NK-92 (cell line): ENCODE measurements at regions not wholly inside any gene's neighbourhood (a gene's known extent, or its start where the extent isn't known, plus 50 kb on each side); places are given as distances from the start of the nearest gene placed in this dataset.

ENCODE experiments used
- DNase-seq: peaks from one replicate; lab custom pipeline; 2025; ENCODE audit not compliant: unreplicated experiment; lab: John Stamatoyannopoulos, UW

- DNase-seq = no peak
Measured at GRCh38 chr14:98120831-98121464, 1151.0 kb downstream of the BCL11B start.

DNA sequence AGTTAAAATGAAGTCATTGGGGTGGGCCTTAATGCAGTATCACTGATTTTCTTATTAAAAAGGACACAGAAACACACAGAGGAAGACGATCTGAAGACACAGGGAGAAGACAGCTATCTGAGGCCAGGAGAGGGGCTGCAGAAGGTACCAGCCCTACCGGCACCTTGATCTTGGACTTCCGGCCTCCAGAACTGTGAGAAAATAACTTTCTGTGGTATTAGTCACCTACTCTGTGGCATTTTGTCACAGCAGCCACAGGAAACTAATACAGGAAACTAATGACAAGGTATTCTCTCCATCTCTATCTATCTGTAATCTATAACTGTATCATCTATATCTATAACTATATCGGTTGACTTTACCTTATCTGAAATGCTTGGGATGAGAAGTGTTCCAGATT is 1149.5 kb downstream of the BCL11B start:
- DNase-seq = no peak

GRCh38 chr14:98130691-98131090 is 1141.3 kb downstream of the BCL11B start:
- no peak for DNase-seq

GRCh38 chr14:98131406-98131805 is 1140.6 kb downstream of the BCL11B start:
- DNase-seq = no peak

- no peak for DNase-seq
Measured at GRCh38 chr14:98133806-98134205, 1138.2 kb downstream of the BCL11B start.

- DNase-seq = no peak
Measured at GRCh38 chr14:98136012-98136789, 1135.8 kb downstream of the BCL11B start.

DNA sequence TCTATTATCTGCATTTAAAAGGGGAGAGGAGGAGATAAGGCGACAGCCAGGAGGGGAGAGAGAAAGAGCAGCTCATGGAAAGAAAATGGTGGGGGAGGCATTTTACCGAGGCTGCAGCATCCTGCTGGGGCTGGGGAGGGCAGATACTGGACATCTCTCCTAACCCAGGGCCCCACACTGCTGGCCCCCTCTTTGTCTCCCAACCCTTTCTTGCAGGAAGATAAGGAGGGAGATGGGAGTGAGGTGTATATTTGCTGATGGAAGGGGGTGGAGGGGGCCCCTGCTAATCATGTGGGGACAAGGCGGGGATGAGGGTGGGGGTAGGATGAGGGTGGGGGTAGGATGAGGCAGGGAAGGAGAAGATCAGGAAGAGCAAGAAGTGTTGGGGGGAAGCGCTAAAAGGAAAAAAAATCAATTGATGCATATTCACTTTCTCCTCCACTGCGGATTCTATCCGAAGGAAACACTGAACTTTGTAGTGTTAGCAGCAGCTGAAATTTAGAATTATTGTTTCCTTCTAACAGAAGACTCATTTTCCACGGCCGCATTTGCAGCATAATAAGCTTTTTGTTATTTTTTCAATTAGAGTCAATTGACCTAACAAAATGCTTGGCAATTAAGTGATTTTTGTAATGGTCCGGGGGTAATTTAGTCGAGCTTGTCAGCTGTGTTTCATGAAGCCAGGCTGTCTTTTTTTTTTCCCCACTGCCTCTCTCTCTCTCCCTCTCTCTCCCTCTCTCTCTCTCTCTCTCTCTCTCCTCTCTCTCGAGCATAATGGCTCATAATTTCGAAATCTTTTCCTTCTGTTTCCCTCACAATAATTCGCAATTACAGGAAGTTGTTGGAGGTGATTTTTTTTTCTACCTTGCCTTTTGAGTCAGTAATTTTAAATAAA is 1134.6 kb downstream of the BCL11B start:
- no peak for DNase-seq

GRCh38 chr14:98138666-98139065 is 1133.3 kb downstream of the BCL11B start:
- DNase-seq = no peak

- no peak for DNase-seq
Measured at GRCh38 chr14:98140862-98141530, 1131.0 kb downstream of the BCL11B start.

- no peak for DNase-seq
Measured at GRCh38 chr14:98143566-98143965, 1128.4 kb downstream of the BCL11B start.

DNA sequence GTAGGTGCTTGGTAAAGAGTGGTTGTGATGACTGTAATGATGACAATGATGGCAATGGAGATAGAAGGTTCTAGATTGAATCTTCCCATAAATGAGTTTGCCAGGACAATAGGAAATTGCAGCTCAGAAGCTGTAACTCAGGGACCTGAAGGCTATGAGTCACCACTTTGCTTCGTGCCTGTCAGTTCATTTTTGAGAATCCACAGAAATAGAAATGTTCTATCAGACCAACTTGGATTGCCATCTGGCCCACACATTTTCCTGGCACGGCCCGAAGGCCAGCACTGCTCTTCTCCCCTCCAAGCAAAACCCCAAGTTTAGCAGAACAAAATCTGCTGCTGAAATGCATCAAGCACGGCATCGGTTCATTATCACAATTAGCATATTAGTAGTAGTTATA is 1127.0 kb downstream of the BCL11B start:
- DNase-seq = no peak

GRCh38 chr14:98146416-98146815 is 1125.6 kb downstream of the BCL11B start:
- no peak for DNase-seq

- DNase-seq = no peak
Measured at GRCh38 chr14:98154254-98154653, 1117.7 kb downstream of the BCL11B start.

- DNase-seq = no peak
Measured at GRCh38 chr14:98156411-98156810, 1115.6 kb downstream of the BCL11B start.

- DNase-seq = no peak
Measured at GRCh38 chr14:98160901-98161300, 1111.1 kb downstream of the BCL11B start.

GRCh38 chr14:98161356-98161755 is 1110.6 kb downstream of the BCL11B start:
- DNase-seq = no peak

GRCh38 chr14:98162856-98163805 is 1108.9 kb downstream of the BCL11B start:
- DNase-seq = no peak

GRCh38 chr14:98163873-98164272 is 1108.1 kb downstream of the BCL11B start:
- DNase-seq = no peak

DNA sequence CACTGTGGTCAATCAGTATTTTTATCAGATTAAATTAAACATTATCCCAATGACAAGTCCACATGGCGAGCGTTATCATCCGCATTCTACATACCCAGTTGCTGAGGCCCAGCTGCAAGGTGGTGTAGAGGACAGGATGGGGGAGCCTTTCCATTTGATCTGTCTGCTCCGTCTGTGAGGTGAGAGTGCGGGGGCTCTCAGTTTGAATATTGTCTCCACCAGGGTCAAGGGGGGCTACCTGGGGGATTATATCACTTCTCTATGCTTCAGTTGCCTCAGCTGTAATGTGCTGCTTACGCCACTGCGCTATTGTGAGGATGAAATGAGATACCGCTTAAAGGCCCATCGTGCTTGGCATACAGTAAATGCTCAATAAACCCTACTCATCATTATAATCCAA is 1106.0 kb downstream of the BCL11B start:
- DNase-seq = no peak

DNA sequence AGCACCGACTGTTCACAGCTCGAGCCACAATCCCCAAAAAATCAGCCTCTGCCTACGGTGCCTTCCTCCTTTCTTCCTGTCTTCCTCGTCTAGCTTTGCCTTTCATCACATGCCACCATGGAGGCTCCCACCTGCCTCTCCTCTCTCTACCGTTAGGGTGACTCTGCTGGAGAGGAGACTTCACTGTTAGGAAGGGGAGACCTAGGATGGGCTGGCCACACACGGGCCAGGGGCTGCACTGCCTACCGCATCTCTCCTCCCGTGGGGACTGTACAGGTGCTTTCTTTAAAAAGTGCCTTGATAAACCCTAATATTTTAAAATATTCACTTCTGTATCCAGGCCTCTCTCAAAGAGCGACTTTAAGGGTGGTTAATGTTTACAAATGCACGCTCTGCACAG is 1104.7 kb downstream of the BCL11B start:
- no peak for DNase-seq
